GM12878 (cell line): ENCODE measurements at regions not wholly inside any gene's neighbourhood (a gene's known extent, or its start where the extent isn't known, plus 50 kb on each side); places are given as distances from the start of the nearest gene placed in this dataset.

Experiments
- BMI1 ChIP-seq: fragments of 450-650 bp; IDR thresholded peaks from 2 replicates; pipeline ENCODE4 v1.6.1; 2016; ENCODE audit warnings: mild to moderate bottlenecking, moderate library complexity, borderline replicate concordance
- CHD2 ChIP-seq: IDR thresholded peaks from 2 replicates; pipeline ENCODE4 v1.6.1; 2011; ENCODE audit warnings: low read depth, low read length, improper control_type of control experiment, borderline replicate concordance
- CREM ChIP-seq: IDR thresholded peaks from 2 replicates; pipeline ENCODE4 v1.6.1; 2014; ENCODE audit warnings: antibody characterized with exemption, low read depth
- CTCF ChIP-seq, 3 experiments: IDR thresholded peaks in 2 of 3; conservative IDR thresholded peaks in 1 of 3; 2 replicates each; pipeline ENCODE4 v1.5.1; 2011; ENCODE audit warnings: low read depth in 3 of 3, low read length in 3 of 3, mild to moderate bottlenecking in 3 of 3, control low read depth in 2 of 3, moderate library complexity in 2 of 3, inconsistent platforms in 1 of 3, mixed read lengths in 1 of 3; ENCODE audit not compliant: control insufficient read depth in 2 of 3, insufficient read depth in 1 of 3; ENCODE audit errors: extremely low read depth in 1 of 3
- DPF2 ChIP-seq: fragments of 450-650 bp; IDR thresholded peaks from 2 replicates; pipeline ENCODE4 v1.6.1; 2017; ENCODE audit warnings: mild to moderate bottlenecking

- TF ChIP-seq CREM (no peak), BMI1 (no peak), CTCF (IDR thresholded peaks at IDR 0.05 in 2 of 3, conservative IDR thresholded peaks at IDR 0.05 in 1 of 3; ENCODE audit: control insufficient read depth in 2 of 3, extremely low read depth in 1 of 3, insufficient read depth in 1 of 3, low read depth in 3 of 3, low read length in 3 of 3) (no peak), DPF2 (no peak), CHD2 (no peak)
These were observed 218.7 kb downstream of the SPATA18 start for GRCh38 chr4:52269761-52270160.
